Activated CD4-positive, alpha-beta memory T cell treated with anti-CD3 and anti-CD28 coated beads for 36 hours (primary cell): ENCODE measurements at regions not wholly inside any gene's neighbourhood (a gene's known extent, or its start where the extent isn't known, plus 50 kb on each side); places are given as distances from the start of the nearest gene placed in this dataset.

ENCODE experiments used
- CTCF ChIA-PET: fragments of 350-600 bp; sonication (Branson Sonifier 250); formaldehyde crosslinking; loops from one replicate; lab custom pipeline; 2021; ENCODE audit warnings: antibody characterized with exemption, inconsistent platforms; lab: Charles Lee
- POLR2A ChIA-PET: fragments of 350-600 bp; sonication (Branson Sonifier 250); formaldehyde crosslinking; loops from one replicate; lab custom pipeline; 2021; ENCODE audit warnings: antibody characterized with exemption; lab: Charles Lee
- DNase-seq: peaks from one replicate; pipeline ENCODE4 v3.0.0-alpha.2; 2020
- H3K27ac Mint-ChIP-seq: one replicate; pipeline ENCODE4 v1.8.0; 2021; ENCODE audit warnings: mixed read lengths
- H3K27me3 Mint-ChIP-seq: one replicate; pipeline ENCODE4 v1.8.0; 2021; ENCODE audit warnings: mixed read lengths
- H3K36me3 Mint-ChIP-seq: one replicate; pipeline ENCODE4 v1.8.0; 2021; ENCODE audit warnings: mixed read lengths
- H3K4me1 Mint-ChIP-seq: one replicate; pipeline ENCODE4 v1.8.0; 2021; ENCODE audit warnings: low read depth, mixed read lengths
- H3K4me3 Mint-ChIP-seq: one replicate; pipeline ENCODE4 v1.8.0; 2021; ENCODE audit warnings: mild to moderate bottlenecking, mixed read lengths
- H3K9me3 Mint-ChIP-seq: one replicate; pipeline ENCODE4 v1.8.0; 2021; ENCODE audit warnings: mixed read lengths
- intact Hi-C: fragments of 100-400 bp; cut with micrococcal nuclease; formaldehyde crosslinking; loops from one replicate; pipeline ENCODE4 v1.15.1; 2023

- H3K27ac Mint-ChIP-seq = no peak overlapping the region
- no peaks in the 10 kb centered on the region for H3K9me3 Mint-ChIP-seq
- no peak overlapping the region for H3K4me3 Mint-ChIP-seq
- H3K27me3 Mint-ChIP-seq = no peaks in the 10 kb centered on the region
- ChIA-PET POLR2A (no interaction called here), CTCF (interaction anchor here (0.6 kb wide), 1 partner anchor 82 kb away, joined by 6 read pairs; no protein-coding TSS in a partner anchor)
- H3K4me1 Mint-ChIP-seq = no peaks in the 10 kb centered on the region
- no peaks in the 10 kb centered on the region for H3K36me3 Mint-ChIP-seq
- no peak for DNase-seq
- intact Hi-C loops = no loop called here
Measured at GRCh38 chr9:78573205-78573604, 276.3 kb downstream of the PSAT1 start.

DNA sequence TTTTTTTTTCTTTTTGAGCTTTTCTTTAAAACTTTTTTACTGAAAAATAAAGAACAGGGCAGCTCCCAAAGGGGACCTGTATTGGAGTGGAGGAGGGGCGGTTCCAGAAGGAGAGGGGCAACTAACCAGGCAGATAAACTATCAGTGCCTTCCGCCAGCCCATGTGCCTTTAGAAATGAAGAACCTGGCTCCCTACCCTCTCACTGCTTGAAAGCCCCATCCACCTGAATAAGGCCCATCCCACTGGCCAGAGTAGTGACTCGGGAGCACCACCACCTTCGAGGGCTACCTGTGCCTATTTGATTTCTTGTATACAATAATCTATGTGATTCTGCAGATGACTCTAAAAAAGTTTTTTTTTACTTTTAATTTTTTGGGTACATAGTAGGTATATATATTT is 276.7 kb downstream of the PSAT1 start:
- H3K9me3 Mint-ChIP-seq = no peaks in the 10 kb centered on the region
- H3K4me1 Mint-ChIP-seq = no peaks in the 10 kb centered on the region
- intact Hi-C loops = no loop called here
- H3K27ac Mint-ChIP-seq = no peak overlapping the region
- no peaks in the 10 kb centered on the region for H3K36me3 Mint-ChIP-seq
- POLR2A ChIA-PET = no interaction called here
- no peak for DNase-seq
- H3K4me3 Mint-ChIP-seq = no peak overlapping the region
- CTCF ChIA-PET = no interaction called here
- no peaks in the 10 kb centered on the region for H3K27me3 Mint-ChIP-seq

DNA sequence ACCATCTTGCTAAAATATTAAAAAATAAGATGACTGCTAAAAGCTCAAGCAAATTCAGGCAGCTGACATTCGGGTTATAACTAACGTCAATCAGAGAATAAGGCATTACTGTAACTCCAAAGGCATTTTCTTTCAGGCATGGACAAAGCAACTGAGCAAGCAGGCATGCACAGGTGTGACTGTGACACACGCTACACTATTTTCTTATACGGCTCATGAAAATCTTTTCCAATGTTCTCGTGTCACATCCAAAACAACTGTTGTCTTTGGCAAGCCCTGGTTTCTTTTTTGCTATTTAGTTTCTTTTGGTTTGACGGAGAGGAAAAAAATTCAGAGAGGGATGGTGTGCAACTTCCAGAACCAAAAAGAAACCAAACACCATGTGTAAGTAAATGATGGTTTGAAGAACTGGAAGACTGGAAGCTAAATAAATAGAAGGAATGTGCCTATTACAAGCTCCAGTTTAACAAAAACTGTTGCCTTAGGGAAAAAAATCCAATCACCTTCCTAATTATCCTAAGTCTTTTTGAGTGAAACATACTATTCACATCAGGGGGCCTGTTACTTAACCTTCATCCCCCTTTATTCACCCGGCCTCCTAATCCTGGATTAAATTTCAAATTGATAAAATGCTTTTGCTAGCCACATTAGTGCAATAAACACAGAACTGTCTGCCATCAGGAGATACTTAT is 277.6 kb downstream of the PSAT1 start:
- ChIA-PET CTCF (no interaction called here), POLR2A (no interaction called here)
- intact Hi-C loops = no loop called here
- no peaks in the 10 kb centered on the region for H3K27me3 Mint-ChIP-seq
- H3K4me1 Mint-ChIP-seq = no peaks in the 10 kb centered on the region
- H3K27ac Mint-ChIP-seq = no peak overlapping the region
- H3K4me3 Mint-ChIP-seq = no peak overlapping the region
- no peaks in the 10 kb centered on the region for H3K36me3 Mint-ChIP-seq
- DNase-seq = no peak
- no peaks in the 10 kb centered on the region for H3K9me3 Mint-ChIP-seq

DNA sequence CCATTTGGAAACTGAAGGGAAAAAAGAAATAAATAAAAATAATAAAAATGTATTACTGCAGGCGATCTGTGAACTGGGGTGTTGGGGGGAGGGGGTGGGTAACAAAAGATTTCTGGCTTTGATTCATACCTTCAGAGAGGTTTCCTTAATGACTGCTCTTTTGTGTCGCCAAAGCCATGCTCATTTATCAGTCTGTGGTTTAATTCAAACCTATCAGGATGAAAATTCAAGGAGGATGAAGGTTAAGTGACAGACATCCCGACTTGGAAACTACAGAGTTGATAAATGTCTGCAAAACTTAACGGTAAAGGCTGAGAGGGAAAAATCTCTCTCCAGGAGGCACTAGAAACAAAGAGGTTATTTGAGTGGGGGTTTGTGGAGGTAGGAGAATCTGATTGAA is 278.2 kb downstream of the PSAT1 start:
- Mint-ChIP-seq H3K27ac (no peak overlapping the region), H3K36me3 (no peaks in the 10 kb centered on the region), H3K4me3 (no peak overlapping the region), H3K27me3 (no peaks in the 10 kb centered on the region), H3K9me3 (no peaks in the 10 kb centered on the region), H3K4me1 (no peaks in the 10 kb centered on the region)
- ChIA-PET POLR2A (no interaction called here), CTCF (no interaction called here)
- intact Hi-C loops = no loop called here
- DNase-seq = no peak

DNA sequence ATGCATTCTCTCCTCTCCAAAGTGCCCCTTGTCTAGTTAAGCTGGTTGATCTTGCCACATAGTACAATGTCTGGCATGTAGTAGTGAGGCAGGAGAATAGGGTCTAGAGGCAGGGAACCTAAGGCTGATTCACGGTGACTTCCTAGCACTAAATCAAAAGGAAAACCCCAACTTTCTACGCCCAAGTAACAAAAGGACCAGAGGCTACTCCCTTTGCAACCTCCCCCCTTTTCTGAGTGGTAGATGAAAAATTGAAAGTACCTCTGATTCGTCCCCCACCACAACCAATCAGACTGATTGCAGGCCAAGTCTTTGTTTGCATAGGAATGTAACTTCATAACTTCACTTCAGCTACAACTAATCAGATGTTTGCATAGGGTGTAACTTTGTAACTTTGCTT is 278.8 kb downstream of the PSAT1 start:
- no peaks in the 10 kb centered on the region for H3K9me3 Mint-ChIP-seq
- no peak overlapping the region for H3K4me3 Mint-ChIP-seq
- no peak for DNase-seq
- H3K27ac Mint-ChIP-seq = no peak overlapping the region
- POLR2A ChIA-PET = no interaction called here
- H3K27me3 Mint-ChIP-seq = no peaks in the 10 kb centered on the region
- H3K4me1 Mint-ChIP-seq = no peaks in the 10 kb centered on the region
- CTCF ChIA-PET = no interaction called here
- intact Hi-C loops = no loop called here
- H3K36me3 Mint-ChIP-seq = no peaks in the 10 kb centered on the region

DNA sequence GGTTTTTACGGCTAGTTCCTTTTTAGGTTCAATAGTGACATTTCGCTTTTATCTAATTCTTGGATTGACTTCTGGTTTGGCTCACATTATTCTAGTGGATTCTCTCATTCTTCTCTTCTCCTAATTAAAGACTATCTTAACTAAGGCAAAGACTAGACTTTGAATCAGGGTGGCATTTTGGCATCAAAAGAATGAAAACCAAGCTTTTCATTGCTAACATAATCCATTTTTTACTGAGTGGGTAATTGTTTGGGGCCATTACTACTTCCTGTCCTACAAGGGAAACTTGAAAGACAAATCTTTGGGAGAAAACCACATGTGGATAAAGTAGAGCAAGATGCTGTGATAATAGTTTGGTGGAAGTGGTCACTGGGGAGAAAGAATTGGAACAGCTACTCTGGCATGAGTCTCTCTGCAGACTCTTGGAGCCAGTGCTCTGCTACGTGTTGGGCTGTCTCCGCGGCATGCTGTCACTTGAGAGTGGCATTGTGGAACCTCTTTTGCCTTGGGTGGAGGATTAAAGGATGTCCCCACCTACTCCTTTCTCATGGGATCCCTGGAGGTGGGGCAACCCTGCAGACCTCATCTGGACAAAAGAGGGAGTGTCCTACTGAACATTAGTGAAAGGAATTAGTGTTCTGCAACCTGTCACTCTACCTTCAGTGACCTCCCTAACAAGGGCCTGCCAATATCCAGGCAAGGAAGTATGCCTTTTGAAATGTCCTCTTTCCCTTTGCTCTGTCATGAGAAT is 280.4 kb downstream of the PSAT1 start:
- Mint-ChIP-seq H3K27ac (no peak overlapping the region), H3K9me3 (no peaks in the 10 kb centered on the region), H3K4me3 (no peak overlapping the region), H3K4me1 (no peaks in the 10 kb centered on the region), H3K36me3 (no peaks in the 10 kb centered on the region), H3K27me3 (no peaks in the 10 kb centered on the region)
- intact Hi-C loops = no loop called here
- no peak for DNase-seq
- CTCF ChIA-PET = interaction anchor here (0.9 kb wide), 1 partner anchor 39 kb away, joined by 3 read pairs; no protein-coding TSS in a partner anchor
- POLR2A ChIA-PET = no interaction called here

DNA sequence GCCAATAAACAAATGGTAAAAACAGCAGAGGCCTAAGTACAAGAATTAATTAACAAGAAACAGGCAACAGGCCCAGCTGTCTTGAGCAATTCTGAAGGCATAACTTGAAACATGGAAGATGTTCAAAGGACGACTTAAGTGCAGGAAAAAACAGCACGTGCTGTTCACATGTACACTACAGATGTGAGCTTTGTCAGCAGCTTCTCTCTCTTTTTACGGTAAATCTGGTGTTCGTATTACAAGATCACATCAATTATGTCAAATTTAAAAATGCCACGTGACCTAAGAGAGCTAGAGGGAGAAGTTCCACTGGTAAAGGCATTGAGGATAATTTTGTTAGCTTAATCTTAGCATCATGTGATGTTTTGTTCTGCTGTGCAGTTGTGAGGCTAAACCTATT is 281.1 kb downstream of the PSAT1 start:
- H3K27ac Mint-ChIP-seq = no peak overlapping the region
- H3K27me3 Mint-ChIP-seq = no peaks in the 10 kb centered on the region
- no peaks in the 10 kb centered on the region for H3K36me3 Mint-ChIP-seq
- no peaks in the 10 kb centered on the region for H3K4me1 Mint-ChIP-seq
- ChIA-PET CTCF (no interaction called here), POLR2A (no interaction called here)
- no peak for DNase-seq
- intact Hi-C loops = no loop called here
- H3K9me3 Mint-ChIP-seq = no peaks in the 10 kb centered on the region
- no peak overlapping the region for H3K4me3 Mint-ChIP-seq

DNA sequence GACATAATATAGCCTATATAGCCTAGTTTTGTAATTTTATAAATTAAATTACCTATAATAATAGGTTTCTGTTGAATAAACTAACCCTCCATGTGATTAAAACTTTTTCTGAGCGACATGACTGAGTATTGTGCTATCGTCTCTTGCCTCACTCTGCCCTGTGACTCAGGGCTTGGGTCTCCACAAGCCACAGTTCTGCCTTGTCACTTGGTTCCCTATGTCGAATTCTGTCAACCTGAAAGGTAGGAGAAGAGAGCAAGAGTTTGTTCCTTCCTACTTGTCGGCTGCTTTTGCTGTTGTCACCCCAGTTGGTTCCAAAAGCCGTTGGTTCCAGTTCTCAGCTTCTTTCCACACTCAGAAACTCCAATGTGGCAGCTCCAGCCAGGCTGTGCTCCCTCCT is 285.9 kb downstream of the PSAT1 start:
- H3K4me1 Mint-ChIP-seq = no peaks in the 10 kb centered on the region
- no peaks in the 10 kb centered on the region for H3K9me3 Mint-ChIP-seq
- intact Hi-C loops = no loop called here
- DNase-seq = no peak
- ChIA-PET POLR2A (no interaction called here), CTCF (no interaction called here)
- no peak overlapping the region for H3K27ac Mint-ChIP-seq
- no peaks in the 10 kb centered on the region for H3K27me3 Mint-ChIP-seq
- no peaks in the 10 kb centered on the region for H3K36me3 Mint-ChIP-seq
- no peak overlapping the region for H3K4me3 Mint-ChIP-seq

DNA sequence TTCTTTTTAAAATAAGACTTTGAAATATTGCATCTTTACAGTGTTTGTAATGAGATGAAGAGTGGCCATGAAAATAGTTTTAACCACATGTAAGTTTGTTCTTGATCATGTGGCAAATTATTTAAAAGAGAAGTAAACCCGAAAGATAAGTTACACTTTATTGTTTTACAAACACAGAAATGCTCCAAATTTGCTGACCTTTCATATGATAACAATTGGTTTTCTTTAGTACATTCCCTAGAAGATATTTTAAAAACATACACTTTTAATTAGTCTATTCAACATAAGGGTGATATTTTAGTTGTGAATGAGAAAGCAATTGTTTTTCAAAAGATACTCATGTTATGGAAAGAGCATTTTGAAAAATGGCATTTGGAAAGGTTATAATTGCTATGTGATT is 287.7 kb downstream of the PSAT1 start:
- H3K4me3 Mint-ChIP-seq = no peak overlapping the region
- POLR2A ChIA-PET = no interaction called here

GRCh38 chr9:78585909-78586308 is 289.0 kb downstream of the PSAT1 start:
- Mint-ChIP-seq H3K4me1 (no peaks in the 10 kb centered on the region), H3K9me3 (no peaks in the 10 kb centered on the region), H3K27me3 (no peaks in the 10 kb centered on the region), H3K4me3 (no peak overlapping the region), H3K36me3 (no peaks in the 10 kb centered on the region), H3K27ac (no peak overlapping the region)
- CTCF ChIA-PET = no interaction called here
- POLR2A ChIA-PET = no interaction called here
- DNase-seq = no peak
- intact Hi-C loops = no loop called here

More for the DNA sequence above, 287.7 kb downstream of the PSAT1 start:
- no peaks in the 10 kb centered on the region for H3K27me3 Mint-ChIP-seq
- H3K27ac Mint-ChIP-seq = no peak overlapping the region
- no peaks in the 10 kb centered on the region for H3K9me3 Mint-ChIP-seq
- DNase-seq = no peak
- intact Hi-C loops = no loop called here
- no peaks in the 10 kb centered on the region for H3K36me3 Mint-ChIP-seq
- CTCF ChIA-PET = no interaction called here
- no peaks in the 10 kb centered on the region for H3K4me1 Mint-ChIP-seq

DNA sequence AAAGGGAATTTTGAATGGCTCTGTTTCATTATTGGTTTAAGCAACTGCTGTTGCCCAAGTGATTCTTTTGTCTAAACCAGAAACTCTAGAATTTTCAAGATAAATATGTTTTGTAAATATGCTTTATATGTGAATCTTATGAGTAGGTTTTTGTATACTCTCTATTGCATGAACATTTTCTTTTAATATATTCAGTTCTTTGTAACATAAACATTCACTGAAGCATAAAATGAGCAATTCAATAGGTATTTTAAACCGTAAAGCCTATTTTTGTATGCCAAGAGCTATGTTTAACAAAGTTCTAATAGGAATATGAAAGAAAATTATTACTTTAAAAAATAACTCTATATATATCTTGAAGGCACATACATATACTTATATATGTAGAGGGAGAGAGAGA is 293.1 kb downstream of the PSAT1 start:
- intact Hi-C loops = no loop called here
- no peaks in the 10 kb centered on the region for H3K36me3 Mint-ChIP-seq
- DNase-seq = no peak
- H3K27me3 Mint-ChIP-seq = no peaks in the 10 kb centered on the region
- no peaks in the 10 kb centered on the region for H3K4me1 Mint-ChIP-seq
- POLR2A ChIA-PET = no interaction called here
- no peaks in the 10 kb centered on the region for H3K9me3 Mint-ChIP-seq
- CTCF ChIA-PET = no interaction called here
- H3K4me3 Mint-ChIP-seq = no peak overlapping the region
- H3K27ac Mint-ChIP-seq = no peak overlapping the region

DNA sequence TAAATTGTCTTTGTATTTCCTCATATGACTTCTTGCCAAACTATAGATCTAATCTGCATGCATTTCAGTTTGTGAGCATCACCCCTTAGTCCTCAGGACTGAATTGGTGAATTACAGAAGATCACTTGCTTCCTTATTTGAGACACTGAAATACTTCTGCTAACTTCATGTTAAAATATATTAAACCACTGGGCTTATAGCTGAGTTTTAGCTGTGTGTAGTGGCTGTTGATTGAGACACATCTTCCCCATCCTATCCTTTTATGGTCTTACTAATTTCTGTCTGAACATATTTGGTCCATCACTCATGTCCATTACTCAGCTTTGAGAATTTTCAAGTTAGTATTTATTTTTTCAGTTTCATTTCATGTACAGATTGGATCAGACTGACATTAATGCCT is 295.9 kb downstream of the PSAT1 start:
- Mint-ChIP-seq H3K4me3 (no peak overlapping the region), H3K27ac (no peak overlapping the region), H3K4me1 (no peaks in the 10 kb centered on the region), H3K9me3 (no peaks in the 10 kb centered on the region), H3K27me3 (peaks cover 2% of the 10 kb centered on the region), H3K36me3 (no peaks in the 10 kb centered on the region)
- ChIA-PET CTCF (no interaction called here), POLR2A (no interaction called here)
- DNase-seq = no peak
- intact Hi-C loops = no loop called here
